ENCODE measurements at regions not wholly inside any gene's neighbourhood (a gene's known extent, or its start where the extent isn't known, plus 50 kb on each side); places are given as distances from the start of the nearest gene placed in this dataset.

DNA sequence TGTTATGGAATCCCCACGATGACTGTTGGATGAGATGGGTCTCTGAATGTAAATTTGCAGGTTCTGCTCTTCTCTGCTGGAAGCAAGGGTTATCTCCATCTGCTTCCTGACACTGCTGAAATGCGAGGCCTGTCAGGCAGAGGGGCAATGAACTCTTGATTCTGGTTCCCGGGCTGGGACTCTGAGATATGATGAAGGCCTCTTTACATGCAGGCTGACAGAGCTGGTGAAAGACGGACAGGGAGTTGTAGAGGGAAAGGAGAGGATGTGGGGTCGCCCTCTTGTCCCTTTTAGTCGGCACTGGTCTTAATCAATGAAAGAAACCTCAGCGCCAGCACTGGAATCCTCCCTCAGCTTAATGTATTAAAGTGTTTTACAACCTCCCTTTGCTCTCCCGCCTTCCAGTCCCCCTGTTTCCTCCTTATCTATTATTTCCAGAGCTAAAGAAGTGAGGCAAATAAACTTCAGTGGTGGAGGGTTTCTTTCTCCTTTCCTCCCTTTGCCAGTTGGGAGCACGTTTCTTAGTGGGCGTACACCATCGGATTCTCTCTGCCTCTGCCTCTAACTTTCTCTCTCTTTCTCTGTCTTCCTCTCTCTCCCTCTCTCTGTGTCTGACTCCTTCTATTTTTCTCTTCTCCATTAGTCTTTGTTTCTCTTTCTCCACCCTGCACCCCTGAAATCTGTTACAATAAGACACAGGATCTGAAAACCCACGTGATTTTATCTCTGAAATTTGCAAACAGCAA is 145.6 kb downstream of the BAMBI start:
- Histone ChIP-seq H3K79me2 (ENCODE audit: insufficient read depth, low read length) (no peaks in the 10 kb centered on the region), H2AFZ (ENCODE audit: low read length) (no peak overlapping the region)
- no peak for TF ChIP-seq EZH2 (IDR thresholded peaks at IDR 0.05; ENCODE audit: borderline replicate concordance, low read length)
- TF ChIP-seq, protein P1, sequence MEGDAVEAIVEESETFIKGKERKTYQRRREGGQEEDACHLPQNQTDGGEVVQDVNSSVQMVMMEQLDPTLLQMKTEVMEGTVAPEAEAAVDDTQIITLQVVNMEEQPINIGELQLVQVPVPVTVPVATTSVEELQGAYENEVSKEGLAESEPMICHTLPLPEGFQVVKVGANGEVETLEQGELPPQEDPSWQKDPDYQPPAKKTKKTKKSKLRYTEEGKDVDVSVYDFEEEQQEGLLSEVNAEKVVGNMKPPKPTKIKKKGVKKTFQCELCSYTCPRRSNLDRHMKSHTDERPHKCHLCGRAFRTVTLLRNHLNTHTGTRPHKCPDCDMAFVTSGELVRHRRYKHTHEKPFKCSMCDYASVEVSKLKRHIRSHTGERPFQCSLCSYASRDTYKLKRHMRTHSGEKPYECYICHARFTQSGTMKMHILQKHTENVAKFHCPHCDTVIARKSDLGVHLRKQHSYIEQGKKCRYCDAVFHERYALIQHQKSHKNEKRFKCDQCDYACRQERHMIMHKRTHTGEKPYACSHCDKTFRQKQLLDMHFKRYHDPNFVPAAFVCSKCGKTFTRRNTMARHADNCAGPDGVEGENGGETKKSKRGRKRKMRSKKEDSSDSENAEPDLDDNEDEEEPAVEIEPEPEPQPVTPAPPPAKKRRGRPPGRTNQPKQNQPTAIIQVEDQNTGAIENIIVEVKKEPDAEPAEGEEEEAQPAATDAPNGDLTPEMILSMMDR (IDR thresholded peaks at IDR 0.05; ENCODE audit: low read length) = no peak

DNA sequence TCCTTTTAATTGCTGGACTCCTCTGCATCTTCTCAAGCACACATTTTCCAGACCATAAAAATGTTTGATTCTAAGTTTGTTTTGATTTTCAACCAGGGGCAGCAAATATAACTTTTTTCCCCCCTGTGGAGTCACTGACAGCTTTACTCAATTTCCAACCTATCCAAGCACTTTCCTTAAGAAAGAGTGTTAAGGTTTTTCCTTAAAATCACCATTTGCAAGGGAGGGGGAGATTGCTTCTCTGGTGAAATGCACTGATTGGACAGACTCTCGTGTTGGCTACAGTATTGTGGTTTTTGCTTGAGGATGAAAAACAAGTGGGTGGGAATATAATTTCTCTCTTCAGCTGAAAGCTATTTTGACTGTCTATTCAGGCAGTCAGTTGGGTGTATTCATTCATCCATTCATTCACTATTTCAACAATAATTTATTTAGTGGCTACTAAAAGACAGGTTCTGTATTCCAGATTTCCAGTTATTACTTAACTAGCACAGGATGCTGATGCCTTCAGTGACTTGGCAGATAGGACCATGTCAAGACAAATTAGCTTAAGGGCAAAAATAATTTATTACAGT is 146.3 kb downstream of the BAMBI start:
- TF ChIP-seq, protein P1 (IDR thresholded peaks at IDR 0.05; ENCODE audit: low read length) = no peak
- no peak for TF ChIP-seq EZH2 (IDR thresholded peaks at IDR 0.05; ENCODE audit: borderline replicate concordance, low read length)

More for the DNA sequence above, 145.6 kb downstream of the BAMBI start:
- Histone ChIP-seq H3K9me3 (ENCODE audit: low read length) (no peaks in the 10 kb centered on the region), H3K36me3 (ENCODE audit: insufficient read depth, low read length) (no peaks in the 10 kb centered on the region), H3K4me2 (ENCODE audit: low read length) (no peak overlapping the region), H3K27me3 (ENCODE audit: insufficient read depth, low read length) (no peaks in the 10 kb centered on the region), H4K20me1 (ENCODE audit: insufficient read depth, low read length) (no peaks in the 10 kb centered on the region), H3F3A (ENCODE audit: insufficient read depth, low read length) (no peaks in the 10 kb centered on the region), H3K9ac (ENCODE audit: low read length) (no peak overlapping the region), H3K27ac (ENCODE audit: low read depth, low read length, poor library complexity, severe bottlenecking) (no peak overlapping the region), H3K4me1 (ENCODE audit: insufficient read depth, low read length, severe bottlenecking) (no peaks in the 10 kb centered on the region), H3K4me3 (ENCODE audit: low read depth, low read length, poor library complexity, severe bottlenecking) (no peak overlapping the region), H3K9me2 (ENCODE audit: low read depth, low read length) (no peaks in the 10 kb centered on the region)

GRCh38 chr10:28833313-28833712 is 156.0 kb downstream of the BAMBI start:
- TF ChIP-seq, protein P1 (IDR thresholded peaks at IDR 0.05; ENCODE audit: low read length) = no peak
- no peak for TF ChIP-seq EZH2 (IDR thresholded peaks at IDR 0.05; ENCODE audit: borderline replicate concordance, low read length)

More for the DNA sequence above, 146.3 kb downstream of the BAMBI start:
- Histone ChIP-seq H3K4me2 (ENCODE audit: low read length) (no peak overlapping the region), H3K9me3 (ENCODE audit: low read length) (no peaks in the 10 kb centered on the region), H3K79me2 (ENCODE audit: insufficient read depth, low read length) (no peaks in the 10 kb centered on the region), H3F3A (ENCODE audit: insufficient read depth, low read length) (no peaks in the 10 kb centered on the region), H4K20me1 (ENCODE audit: insufficient read depth, low read length) (no peaks in the 10 kb centered on the region), H3K36me3 (ENCODE audit: insufficient read depth, low read length) (no peaks in the 10 kb centered on the region), H3K4me1 (ENCODE audit: insufficient read depth, low read length, severe bottlenecking) (no peaks in the 10 kb centered on the region), H3K27me3 (ENCODE audit: insufficient read depth, low read length) (no peaks in the 10 kb centered on the region), H3K27ac (ENCODE audit: low read depth, low read length, poor library complexity, severe bottlenecking) (no peak overlapping the region), H3K9ac (ENCODE audit: low read length) (no peak overlapping the region), H3K9me2 (ENCODE audit: low read depth, low read length) (no peaks in the 10 kb centered on the region), H3K4me3 (ENCODE audit: low read depth, low read length, poor library complexity, severe bottlenecking) (no peak overlapping the region), H2AFZ (ENCODE audit: low read length) (no peak overlapping the region)

More at GRCh38 chr10:28833313-28833712, 156.0 kb downstream of the BAMBI start:
- Histone ChIP-seq H3K9me2 (ENCODE audit: low read depth, low read length) (no peaks in the 10 kb centered on the region), H3K27me3 (ENCODE audit: insufficient read depth, low read length) (no peaks in the 10 kb centered on the region), H3F3A (ENCODE audit: insufficient read depth, low read length) (no peaks in the 10 kb centered on the region), H3K9me3 (ENCODE audit: low read length) (no peaks in the 10 kb centered on the region), H3K9ac (ENCODE audit: low read length) (no peak overlapping the region), H3K79me2 (ENCODE audit: insufficient read depth, low read length) (no peaks in the 10 kb centered on the region), H3K27ac (ENCODE audit: low read depth, low read length, poor library complexity, severe bottlenecking) (no peak overlapping the region), H3K36me3 (ENCODE audit: insufficient read depth, low read length) (no peaks in the 10 kb centered on the region), H3K4me2 (ENCODE audit: low read length) (no peak overlapping the region), H2AFZ (ENCODE audit: low read length) (no peak overlapping the region), H3K4me3 (ENCODE audit: low read depth, low read length, poor library complexity, severe bottlenecking) (no peak overlapping the region), H4K20me1 (ENCODE audit: insufficient read depth, low read length) (no peaks in the 10 kb centered on the region), H3K4me1 (ENCODE audit: insufficient read depth, low read length, severe bottlenecking) (no peaks in the 10 kb centered on the region)

Data from OCI-LY1 (cell line).